ENCODE measurements at regions not wholly inside any gene's neighbourhood (a gene's known extent, or its start where the extent isn't known, plus 50 kb on each side); places are given as distances from the start of the nearest gene placed in this dataset.

DNA sequence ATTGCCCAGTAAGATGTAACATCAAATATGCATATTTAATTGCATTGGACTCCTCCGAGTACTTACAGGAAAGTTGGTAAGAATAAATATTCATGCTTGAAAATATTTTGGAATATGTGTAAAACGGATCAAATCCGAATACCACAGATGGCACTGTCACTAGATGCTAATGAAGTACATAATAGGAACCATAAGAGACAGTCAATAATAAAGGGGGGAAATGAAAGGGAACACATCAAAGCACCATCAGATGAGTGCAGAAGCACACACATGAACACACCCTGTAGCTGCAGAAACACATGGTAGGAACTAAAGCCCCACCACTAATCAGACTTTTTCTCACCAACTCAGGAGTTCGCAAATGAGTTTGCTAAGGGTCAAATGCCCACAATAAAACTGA, 52.2 kb upstream of the PAGE5 start:
- intact Hi-C loops (cut with DNase I; ENCODE audit: low total_unique reads): no loop called here
- WGBS, 2 donors (ENCODE audit: low coverage in 1 of 2): 78 to 100% methylated on average over 1 to 4 of the region's 4 CpGs
- DNase-seq: no peak
- no peaks in the 10 kb centered on the region for H3K4me1 ChIP-seq
- no peaks in the 10 kb centered on the region for H3K36me3 ChIP-seq
- H3K27me3 ChIP-seq: no peaks in the 10 kb centered on the region
- no peak overlapping the region for H3K4me3 ChIP-seq
- no peaks in the 10 kb centered on the region for H3K9me3 ChIP-seq
- H3K27ac ChIP-seq: no peak overlapping the region
- in situ Hi-C loops (cut with MboI; ENCODE audit: low pct_ligation_motif_present in 1 of 4, low pct_unique_long_range_greater_than_20kb in 1 of 4, low sequenced_read_pairs in 3 of 4): loop anchor here in 3 of 4 donors (25.0 kb wide), 2 partner anchors 531 to 544 kb away; partner anchors contain the start of gene RRAGB (in 2 of the 3)
- no peak for TF ChIP-seq POLR2AphosphoS5 (IDR thresholded peaks at IDR 0.05)
- TF ChIP-seq POLR2A (IDR thresholded peaks at IDR 0.05): no peak
- TF ChIP-seq, protein P1, sequence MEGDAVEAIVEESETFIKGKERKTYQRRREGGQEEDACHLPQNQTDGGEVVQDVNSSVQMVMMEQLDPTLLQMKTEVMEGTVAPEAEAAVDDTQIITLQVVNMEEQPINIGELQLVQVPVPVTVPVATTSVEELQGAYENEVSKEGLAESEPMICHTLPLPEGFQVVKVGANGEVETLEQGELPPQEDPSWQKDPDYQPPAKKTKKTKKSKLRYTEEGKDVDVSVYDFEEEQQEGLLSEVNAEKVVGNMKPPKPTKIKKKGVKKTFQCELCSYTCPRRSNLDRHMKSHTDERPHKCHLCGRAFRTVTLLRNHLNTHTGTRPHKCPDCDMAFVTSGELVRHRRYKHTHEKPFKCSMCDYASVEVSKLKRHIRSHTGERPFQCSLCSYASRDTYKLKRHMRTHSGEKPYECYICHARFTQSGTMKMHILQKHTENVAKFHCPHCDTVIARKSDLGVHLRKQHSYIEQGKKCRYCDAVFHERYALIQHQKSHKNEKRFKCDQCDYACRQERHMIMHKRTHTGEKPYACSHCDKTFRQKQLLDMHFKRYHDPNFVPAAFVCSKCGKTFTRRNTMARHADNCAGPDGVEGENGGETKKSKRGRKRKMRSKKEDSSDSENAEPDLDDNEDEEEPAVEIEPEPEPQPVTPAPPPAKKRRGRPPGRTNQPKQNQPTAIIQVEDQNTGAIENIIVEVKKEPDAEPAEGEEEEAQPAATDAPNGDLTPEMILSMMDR (IDR thresholded peaks at IDR 0.05): no peak
- TF ChIP-seq EP300 (IDR thresholded peaks at IDR 0.05; ENCODE audit: low read depth): no peak

DNA sequence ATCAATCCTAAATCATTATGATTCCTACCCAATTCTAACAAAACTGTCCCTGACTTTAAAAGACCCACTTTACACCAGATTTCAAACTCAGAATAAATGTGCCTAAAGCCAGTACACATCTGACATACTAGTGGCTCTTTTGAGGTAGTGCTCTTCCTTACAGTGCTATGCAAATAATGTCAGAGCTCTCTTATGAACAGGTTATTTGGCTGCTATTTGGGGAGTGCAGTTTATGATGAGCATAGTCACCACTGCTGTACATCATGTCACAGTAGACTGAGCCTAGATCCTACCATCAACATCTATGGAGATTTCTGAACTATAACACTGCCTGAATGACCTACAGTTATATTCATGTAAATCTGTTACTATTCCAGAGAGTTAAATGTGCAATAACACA, 50.4 kb upstream of the PAGE5 start:
- intact Hi-C loops (cut with DNase I; ENCODE audit: low total_unique reads): no loop called here
- in situ Hi-C loops (cut with MboI; ENCODE audit: low pct_ligation_motif_present in 1 of 4, low pct_unique_long_range_greater_than_20kb in 1 of 4, low sequenced_read_pairs in 3 of 4): loop anchor here in 3 of 4 donors (25.0 kb wide), 2 partner anchors 532 to 543 kb away; partner anchors contain the start of gene RRAGB (in 2 of the 3)
- no peak for DNase-seq
- no peak overlapping the region for H3K4me3 ChIP-seq
- no peaks in the 10 kb centered on the region for H3K9me3 ChIP-seq
- no peaks in the 10 kb centered on the region for H3K4me1 ChIP-seq
- H3K27me3 ChIP-seq: no peaks in the 10 kb centered on the region
- H3K36me3 ChIP-seq: no peaks in the 10 kb centered on the region
- TF ChIP-seq, protein P1 (IDR thresholded peaks at IDR 0.05): no peak
- no peak for TF ChIP-seq POLR2AphosphoS5 (IDR thresholded peaks at IDR 0.05)
- TF ChIP-seq EP300 (IDR thresholded peaks at IDR 0.05; ENCODE audit: low read depth): no peak
- no peak for TF ChIP-seq POLR2A (IDR thresholded peaks at IDR 0.05)
- H3K27ac ChIP-seq: no peak overlapping the region
